CD14-positive monocyte (primary cell): ENCODE measurements at regions not wholly inside any gene's neighbourhood (a gene's known extent, or its start where the extent isn't known, plus 50 kb on each side); places are given as distances from the start of the nearest gene placed in this dataset.
"Not testable (repeated sequence)": the region's sequence is repeated elsewhere in the genome, so short reads cannot be mapped to it uniquely, and the experiment has no call there.

Source experiments
- DNase-seq, 3 donors: peaks; one replicate each; pipeline ENCODE4 v3.0.0-alpha.2; 2011 to 2022
- H2AFZ ChIP-seq: 2 replicates; pipeline ENCODE4 v1.6.0; 2012; ENCODE audit warnings: mild to moderate bottlenecking, low read depth, low read length, inconsistent platforms; ENCODE audit not compliant: insufficient read depth, poor library complexity, severe bottlenecking
- H3K27ac ChIP-seq, 2 donors: 1 replicate in 1 of 2; 2 replicates in 1 of 2; pipeline ENCODE4 v1.5.1; 2012 to 2013; ENCODE audit warnings: low read length in 2 of 2, control low read depth in 1 of 2, inconsistent platforms in 1 of 2, low read depth in 1 of 2, mild to moderate bottlenecking in 1 of 2
- H3K27me3 ChIP-seq, 2 donors: one replicate each; pipeline versions ENCODE4 v1.6.0 to v1.6.1; 2011 to 2013; ENCODE audit warnings: low read length in 2 of 2; ENCODE audit not compliant: control insufficient read depth in 2 of 2, insufficient read depth in 2 of 2
- H3K36me3 ChIP-seq, 2 donors: replicated peaks in 1 of 2; 1 replicate in 1 of 2; 2 replicates in 1 of 2; pipeline versions ENCODE4 v1.5.1 to v1.6.1; 2012 to 2013; ENCODE audit warnings: low read length in 2 of 2, control low read depth in 1 of 2, inconsistent platforms in 1 of 2, mild to moderate bottlenecking in 1 of 2; ENCODE audit not compliant: insufficient read depth in 2 of 2, control insufficient read depth in 1 of 2
- H3K4me1 ChIP-seq, 2 donors: 1 replicate in 1 of 2; 2 replicates in 1 of 2; pipeline versions ENCODE4 v1.5.1 to v1.6.1; 2012 to 2013; ENCODE audit warnings: low read length in 2 of 2, control low read depth in 1 of 2, inconsistent platforms in 1 of 2, mild to moderate bottlenecking in 1 of 2, moderate library complexity in 1 of 2; ENCODE audit not compliant: insufficient read depth in 2 of 2, control insufficient read depth in 1 of 2
- H3K4me2 ChIP-seq: replicated peaks from 2 replicates; pipeline ENCODE3; 2012; ENCODE audit warnings: low read length, moderate library complexity, mild to moderate bottlenecking; ENCODE audit not compliant: poor library complexity, severe bottlenecking; ENCODE audit errors: extremely low read depth
- H3K4me3 ChIP-seq, 3 experiments: fragments of 200-600 bp in 1 of 3; sonication (generic) in 1 of 3; replicated peaks in 1 of 3; 1 replicate in 2 of 3; 2 replicates in 1 of 3; pipeline ENCODE4 v1.5.1; 2011 to 2013; ENCODE audit warnings: low read length in 3 of 3, mild to moderate bottlenecking in 3 of 3, control low read depth in 2 of 3, low read depth in 2 of 3, inconsistent platforms in 1 of 3, moderate library complexity in 1 of 3
- H3K79me2 ChIP-seq: 2 replicates; pipeline ENCODE4 v1.6.0; 2012; ENCODE audit warnings: mild to moderate bottlenecking, control low read depth, inconsistent platforms, low read length, moderate library complexity; ENCODE audit not compliant: insufficient read depth
- H3K9ac ChIP-seq: 2 replicates; pipeline ENCODE4 v1.6.0; 2017; ENCODE audit warnings: low read length, mild to moderate bottlenecking; ENCODE audit not compliant: insufficient read depth, poor library complexity, severe bottlenecking
- H3K9me3 ChIP-seq, 2 donors: replicated peaks in 1 of 2; 1 replicate in 1 of 2; 2 replicates in 1 of 2; pipeline versions ENCODE4 v1.5.1 to v1.6.1; 2012 to 2013; ENCODE audit warnings: low read length in 2 of 2, control low read depth in 1 of 2; ENCODE audit not compliant: control insufficient read depth in 1 of 2, insufficient read depth in 1 of 2
- H4K20me1 ChIP-seq: 2 replicates; pipeline ENCODE4 v1.6.0; 2012; ENCODE audit warnings: mild to moderate bottlenecking, low read length, control low read depth, moderate library complexity; ENCODE audit not compliant: insufficient read depth
- H3K27ac Mint-ChIP-seq, 7 donors: one replicate each; pipeline ENCODE4 v1.8.0; 2020; ENCODE audit warnings: mild to moderate bottlenecking in 7 of 7, mixed read lengths in 7 of 7, moderate library complexity in 6 of 7, inconsistent platforms in 2 of 7
- H3K27me3 Mint-ChIP-seq, 3 donors: one replicate each; pipeline ENCODE4 v1.8.0; 2021 to 2022; ENCODE audit warnings: low read depth in 3 of 3, mild to moderate bottlenecking in 3 of 3, mixed read lengths in 3 of 3, moderate library complexity in 3 of 3, inconsistent platforms in 1 of 3
- H3K36me3 Mint-ChIP-seq, 2 donors: one replicate each; pipeline ENCODE4 v1.8.0; 2020; ENCODE audit warnings: mixed read lengths in 2 of 2, inconsistent platforms in 1 of 2, mild to moderate bottlenecking in 1 of 2
- H3K4me1 Mint-ChIP-seq: one replicate; pipeline ENCODE4 v1.8.0; 2020; ENCODE audit warnings: mild to moderate bottlenecking, mixed read lengths
- H3K4me3 Mint-ChIP-seq, 2 donors: one replicate each; pipeline ENCODE4 v1.8.0; 2020; ENCODE audit warnings: mild to moderate bottlenecking in 2 of 2, mixed read lengths in 2 of 2, moderate library complexity in 1 of 2
- H3K9me3 Mint-ChIP-seq, 7 donors: one replicate each; pipeline ENCODE4 v1.8.0; 2020 to 2022; ENCODE audit warnings: mixed read lengths in 7 of 7, mild to moderate bottlenecking in 6 of 7, moderate library complexity in 6 of 7, inconsistent platforms in 2 of 7
- CTCF ChIP-seq: fragments of 200-600 bp; IDR thresholded peaks from one replicate; pipeline ENCODE4 v1.8.0; 2022; ENCODE audit warnings: antibody characterized with exemption, mild to moderate bottlenecking
- WGBS: methylation state at CpG from one replicate; pipeline ENCODE4 v1.1.5; 2013; ENCODE audit warnings: missing lambda C conversion rate; ENCODE audit not compliant: insufficient coverage; 5-methylcytosine and 5-hydroxymethylcytosine counted together
- intact Hi-C, 2 donors: fragments of 100-400 bp; cut with micrococcal nuclease; formaldehyde crosslinking; loops; one replicate each; pipeline versions ENCODE4 v1.15.0 to v1.15.1; 2023

- no peak overlapping the region for H3K4me2 ChIP-seq
- no peak for DNase-seq
- H3K79me2 ChIP-seq, result no peaks in the 10 kb centered on the region
- H3K4me3 Mint-ChIP-seq, result no peak overlapping the region
- H3K27ac Mint-ChIP-seq, result no peak overlapping the region
- no peak for TF ChIP-seq CTCF
- H4K20me1 ChIP-seq, result no peaks in the 10 kb centered on the region
- H3K27ac ChIP-seq, result no peak overlapping the region
- peaks cover 0 to 2% (median 2%) of the 10 kb centered on the region in 3 donors for H3K27me3 Mint-ChIP-seq
- H3K4me1 Mint-ChIP-seq, result no peaks in the 10 kb centered on the region
- H3K9ac ChIP-seq, result no peak overlapping the region
- H3K36me3 ChIP-seq, result no peaks in the 10 kb centered on the region
- H3K27me3 ChIP-seq, result no peaks in the 10 kb centered on the region
- no peak overlapping the region for H3K4me3 ChIP-seq
- H3K36me3 Mint-ChIP-seq, result no peaks in the 10 kb centered on the region
- intact Hi-C loops, result no loop called here
- WGBS, result 88% methylated on average over 3 of the region's 4 CpGs
- no peaks in the 10 kb centered on the region for H3K4me1 ChIP-seq
- no peak overlapping the region for H2AFZ ChIP-seq
- peaks cover 0 to 11% (median 4%) of the 10 kb centered on the region in 7 donors for H3K9me3 Mint-ChIP-seq
- no peaks in the 10 kb centered on the region for H3K9me3 ChIP-seq
These were observed 181.3 kb upstream of the ZNF521 start for GRCh38 chr18:25533218-25533617.

DNA sequence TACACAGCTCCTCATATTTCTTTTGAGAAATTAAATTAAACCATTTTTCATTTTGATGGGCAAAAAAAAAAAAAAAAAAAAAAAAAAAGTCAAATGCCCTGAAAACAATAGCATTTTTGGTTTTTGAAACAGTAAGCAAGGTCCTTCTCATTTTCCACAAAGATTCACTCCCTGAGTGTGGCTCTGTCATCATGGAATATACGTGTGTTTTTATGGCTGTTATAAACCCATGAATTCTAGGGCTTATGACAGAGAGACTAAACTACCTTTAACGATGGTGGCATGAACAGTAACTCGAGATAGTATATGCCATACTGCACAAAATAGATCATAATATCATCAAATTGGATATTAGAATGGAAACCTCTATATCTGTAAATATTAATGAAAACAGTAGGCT lies 179.2 kb upstream of the ZNF521 start:
- no peak for DNase-seq
- no peak overlapping the region for H3K4me3 ChIP-seq
- H3K27me3 ChIP-seq, result no peaks in the 10 kb centered on the region
- intact Hi-C loops, result no loop called here
- H3K9ac ChIP-seq, result no peak overlapping the region
- no peak overlapping the region for H3K27ac Mint-ChIP-seq
- H3K4me2 ChIP-seq, result no peak overlapping the region
- no peak overlapping the region for H2AFZ ChIP-seq
- no CpG with 5 or more reads among the region's 3 CpGs for WGBS
- no peaks in the 10 kb centered on the region for H3K36me3 ChIP-seq
- H3K9me3 ChIP-seq, result no peaks in the 10 kb centered on the region
- no peaks in the 10 kb centered on the region for H3K4me1 ChIP-seq
- no peaks in the 10 kb centered on the region for H3K4me1 Mint-ChIP-seq
- H3K27me3 Mint-ChIP-seq, result peaks cover 0 to 2% (median 2%) of the 10 kb centered on the region in 3 donors
- no peak overlapping the region for H3K27ac ChIP-seq
- no peaks in the 10 kb centered on the region for H3K79me2 ChIP-seq
- no peak overlapping the region for H3K4me3 Mint-ChIP-seq
- H3K36me3 Mint-ChIP-seq, result no peaks in the 10 kb centered on the region
- TF ChIP-seq CTCF, result no peak
- no peaks in the 10 kb centered on the region for H4K20me1 ChIP-seq
- peaks cover 0 to 11% (median 4%) of the 10 kb centered on the region in 7 donors for H3K9me3 Mint-ChIP-seq

GRCh38 chr18:25525789-25526188 lies 173.8 kb upstream of the ZNF521 start:
- H3K4me1 ChIP-seq, H3K4me1 Mint-ChIP-seq, intact Hi-C loops, H3K36me3 Mint-ChIP-seq, H3K36me3 ChIP-seq, DNase-seq, H4K20me1 ChIP-seq, H3K4me3 ChIP-seq, H3K27ac ChIP-seq, H3K9ac ChIP-seq, H3K27me3 Mint-ChIP-seq, H3K79me2 ChIP-seq, H3K9me3 Mint-ChIP-seq, H3K27ac Mint-ChIP-seq, H3K4me3 Mint-ChIP-seq, H3K9me3 ChIP-seq, H3K27me3 ChIP-seq, H3K4me2 ChIP-seq, H2AFZ ChIP-seq: not testable (repeated sequence)
- no CpG with 5 or more reads among the region's 1 CpG for WGBS
